ENCODE measurements at regions not wholly inside any gene's neighbourhood (a gene's known extent, or its start where the extent isn't known, plus 50 kb on each side); places are given as distances from the start of the nearest gene placed in this dataset.
"Not testable (repeated sequence)": the region's sequence is repeated elsewhere in the genome, so short reads cannot be mapped to it uniquely, and the experiment has no call there.

- no peak for DNase-seq
Measured at GRCh38 chr14:34170882-34171281, 220.0 kb upstream of the EGLN3 start.

GRCh38 chr14:34169561-34169960 lies 218.7 kb upstream of the EGLN3 start:
- DNase-seq: no peak

GRCh38 chr14:34168656-34169055 lies 217.8 kb upstream of the EGLN3 start:
- DNase-seq: no peak

DNA sequence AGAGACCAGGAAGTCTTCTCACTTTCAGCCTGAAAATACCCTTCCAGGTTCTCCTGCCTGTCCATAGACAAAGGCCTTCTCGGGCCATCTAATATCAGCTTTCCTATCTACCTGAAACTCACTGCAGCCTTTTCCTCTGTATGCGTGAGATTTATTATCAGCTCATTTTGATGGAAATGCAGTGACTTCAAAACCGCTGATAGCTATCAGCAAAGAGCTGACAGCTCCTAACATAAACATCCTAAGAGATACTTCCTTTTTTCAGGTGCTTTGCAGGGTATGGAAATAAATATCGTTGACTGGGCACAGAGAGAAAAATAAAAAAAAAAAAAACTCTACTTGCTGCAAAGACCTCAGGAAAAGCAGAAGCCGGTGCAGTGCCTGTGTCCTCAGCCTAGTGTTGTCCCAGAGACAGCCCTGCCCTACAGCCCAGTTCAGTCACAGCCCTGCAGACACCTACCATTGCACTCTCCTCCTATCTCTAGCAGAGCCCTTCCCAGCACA lies 215.0 kb upstream of the EGLN3 start:
- DNase-seq: no peak

GRCh38 chr14:34164162-34164864 lies 213.4 kb upstream of the EGLN3 start:
- no peak for DNase-seq

GRCh38 chr14:34161351-34162082 lies 210.6 kb upstream of the EGLN3 start:
- DNase-seq: no peak

DNA sequence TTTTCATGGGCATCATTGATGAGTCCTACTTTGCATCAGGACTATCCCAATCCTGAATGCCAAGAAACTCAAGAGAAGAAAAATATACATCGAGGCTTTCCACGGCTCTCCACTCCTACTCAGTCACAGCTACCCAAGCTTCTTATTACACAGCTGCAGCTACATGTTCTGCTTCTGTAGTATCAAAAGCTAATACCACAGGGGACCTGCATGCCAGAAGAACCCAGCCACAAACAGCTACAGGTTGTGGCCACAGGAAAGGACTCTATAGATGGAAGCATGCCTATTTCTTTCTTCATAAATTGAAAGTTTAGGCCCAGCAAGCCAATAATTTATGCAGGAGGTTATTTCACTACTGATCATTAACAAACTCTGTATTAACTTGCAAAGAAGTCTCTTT lies 209.7 kb upstream of the EGLN3 start:
- no peak for DNase-seq

DNA sequence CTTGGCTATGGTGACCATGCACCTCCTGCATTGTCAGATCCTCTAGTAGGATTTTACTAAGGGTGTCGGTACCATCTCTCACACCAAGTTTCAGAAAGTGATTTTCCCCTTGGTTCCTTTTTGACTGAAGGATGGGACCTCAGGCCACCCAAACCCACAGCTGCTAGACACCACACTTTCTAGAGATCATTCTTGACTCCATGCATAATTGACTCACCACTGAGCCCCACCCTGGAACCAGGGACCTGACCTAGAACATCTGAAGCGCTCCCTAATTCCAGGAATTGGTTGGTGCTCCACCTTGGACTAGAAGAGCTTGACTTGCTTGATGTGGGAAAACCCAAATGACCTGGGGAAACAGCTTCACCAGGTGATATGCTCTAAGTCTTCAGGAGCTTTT lies 206.8 kb upstream of the EGLN3 start:
- DNase-seq: no peak

DNA sequence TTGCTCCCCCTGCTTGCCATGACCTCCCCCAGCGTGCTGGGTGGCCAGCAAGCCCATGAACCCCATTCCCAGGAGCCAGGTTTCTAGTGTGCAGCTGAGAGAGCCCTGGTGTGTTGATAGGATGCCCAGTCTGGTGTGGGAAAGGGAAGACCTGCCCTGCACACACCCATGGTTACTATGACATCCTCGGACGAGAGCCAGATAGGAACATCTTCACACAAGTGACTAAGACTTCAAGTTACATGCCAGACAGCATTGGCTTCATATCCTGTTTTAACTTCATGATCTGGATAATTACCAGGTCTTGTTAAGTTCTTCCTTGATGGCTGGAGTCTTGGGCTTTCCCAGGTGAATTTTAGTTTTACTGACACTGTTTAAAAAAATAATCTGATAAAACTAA lies 196.6 kb upstream of the EGLN3 start:
- no peak for DNase-seq

DNA sequence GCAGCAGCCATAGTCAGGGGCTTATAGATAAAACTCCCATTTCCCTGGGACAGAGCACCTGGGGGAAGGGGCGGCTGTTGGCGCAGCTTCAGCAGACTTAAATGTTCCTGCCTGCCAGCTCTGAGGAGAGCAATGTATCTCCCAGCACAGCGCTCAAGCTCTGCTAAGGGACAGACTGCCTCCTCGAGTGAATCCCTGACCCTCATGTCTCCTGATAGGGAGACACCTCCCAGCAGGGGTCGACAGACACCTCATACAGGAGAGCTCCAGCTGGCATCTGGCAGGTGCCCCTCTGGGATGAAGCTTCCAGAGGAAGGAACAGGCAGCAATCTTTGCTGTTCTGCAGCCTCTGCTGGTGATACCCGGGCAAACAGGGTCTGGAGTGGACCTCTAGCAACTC lies 189.3 kb upstream of the EGLN3 start:
- DNase-seq: not testable (repeated sequence)

- not testable (repeated sequence) for DNase-seq
Measured at GRCh38 chr14:34139160-34140121, 188.6 kb upstream of the EGLN3 start.

GRCh38 chr14:34138175-34138574 lies 187.3 kb upstream of the EGLN3 start:
- DNase-seq: no peak

GRCh38 chr14:34137001-34137745 lies 186.3 kb upstream of the EGLN3 start:
- DNase-seq: no peak

DNA sequence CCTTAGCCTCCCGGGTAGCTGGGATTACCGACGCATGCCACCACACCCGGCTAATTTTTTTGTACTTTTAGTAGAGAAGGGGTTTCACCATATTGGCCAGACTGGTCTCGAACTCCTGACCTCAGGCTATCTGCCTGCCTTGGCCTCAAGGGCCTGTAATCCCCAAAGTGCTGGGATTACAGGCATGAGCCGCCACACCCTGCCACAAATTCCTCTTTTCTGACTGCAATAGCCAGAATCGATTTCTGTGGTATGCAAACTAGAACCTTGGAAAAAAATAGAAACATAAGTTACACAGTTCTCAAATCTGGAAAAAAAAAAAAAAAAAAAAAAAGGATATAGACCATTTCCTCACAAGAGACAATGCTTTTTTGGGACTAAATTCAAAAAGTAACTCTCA lies 184.6 kb upstream of the EGLN3 start:
- no peak for DNase-seq

DNA sequence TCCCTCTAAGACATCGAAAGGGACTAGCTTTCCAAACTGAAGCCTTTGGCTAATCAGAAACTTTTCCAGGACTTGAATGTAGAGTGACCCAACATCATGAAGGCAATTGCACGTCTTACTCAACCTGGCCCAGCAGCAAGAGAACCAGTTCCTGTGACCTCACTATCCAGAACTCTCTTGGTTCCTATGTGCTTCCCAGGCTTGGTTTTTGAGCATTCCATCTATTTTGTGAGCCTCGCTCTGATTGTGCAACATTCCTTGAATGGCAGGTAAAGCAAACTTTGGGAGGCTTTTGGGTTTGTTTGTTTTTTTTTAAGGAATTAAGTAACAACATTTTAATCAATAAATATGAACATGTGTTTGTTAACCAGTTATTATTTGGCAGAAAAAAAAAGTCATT lies 183.6 kb upstream of the EGLN3 start:
- DNase-seq: no peak

DNA sequence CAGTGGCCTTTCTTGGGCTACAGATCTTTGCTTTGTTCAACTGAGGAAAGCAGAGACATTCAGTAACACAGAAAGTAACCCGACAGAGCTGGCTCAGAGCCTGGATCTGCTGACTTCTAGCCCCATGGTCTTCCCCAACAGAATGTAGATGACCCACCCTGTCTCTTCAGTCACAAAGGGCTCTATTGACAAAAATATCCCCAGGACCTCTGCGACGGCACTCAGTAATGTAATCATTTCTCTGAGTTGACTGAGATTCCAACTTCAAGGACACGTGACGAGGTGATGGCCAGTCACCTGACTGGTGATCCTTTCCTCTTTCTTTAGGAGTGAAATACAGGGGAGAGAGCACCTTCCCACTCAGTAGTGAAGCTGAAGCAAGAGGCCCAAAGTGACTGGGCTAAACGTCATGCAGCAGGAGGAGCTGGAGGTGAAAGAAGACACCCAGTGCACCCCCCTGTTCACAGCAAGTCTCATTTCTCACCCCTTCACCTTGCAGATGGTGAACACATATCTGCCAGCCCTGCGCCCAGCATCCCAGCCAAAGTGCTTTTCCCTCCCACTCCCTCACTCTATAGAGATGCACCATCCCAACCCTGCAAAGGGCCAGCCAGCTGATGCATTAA lies 179.2 kb upstream of the EGLN3 start:
- DNase-seq: no peak

- DNase-seq: no peak
Measured at GRCh38 chr14:34128665-34129064, 177.8 kb upstream of the EGLN3 start.

- no peak for DNase-seq
Measured at GRCh38 chr14:34126586-34126985, 175.7 kb upstream of the EGLN3 start.

GRCh38 chr14:34124585-34124984 lies 173.7 kb upstream of the EGLN3 start:
- DNase-seq: no peak

GRCh38 chr14:34122650-34123049 lies 171.8 kb upstream of the EGLN3 start:
- no peak for DNase-seq

- no peak for DNase-seq
Measured at GRCh38 chr14:34122081-34122480, 171.2 kb upstream of the EGLN3 start.
